Right lobe of liver (tissue), 6 donors: ENCODE measurements at regions not wholly inside any gene's neighbourhood (a gene's known extent, or its start where the extent isn't known, plus 50 kb on each side); places are given as distances from the start of the nearest gene placed in this dataset.
"Not testable (repeated sequence)": the region's sequence is repeated elsewhere in the genome, so short reads cannot be mapped to it uniquely, and the experiment has no call there.

Experiments used
- ATAC-seq, 4 donors: fragments of 200-7000 bp; cut with Tn5 transposase; one replicate each; pipeline ENCODE4 v1.9.1; 2020; ENCODE audit warnings: mild to moderate bottlenecking in 4 of 4, moderate library complexity in 4 of 4
- DNase-seq, 3 donors: peaks; one replicate each; pipeline ENCODE4 v3.0.0-alpha.2; 2020
- H3K27ac ChIP-seq, 3 donors: fragments of 200-600 bp; one replicate each; pipeline ENCODE4 v1.8.0; 2022
- H3K27me3 ChIP-seq, 2 donors: fragments of 200-600 bp; one replicate each; pipeline ENCODE4 v1.8.0; 2022
- H3K36me3 ChIP-seq, 4 donors: fragments of 200-600 bp; sonication (generic) in 1 of 4; one replicate each; pipeline versions ENCODE4 v1.5.1 to v1.8.0; 2017 to 2022; ENCODE audit warnings: control low read depth in 1 of 4
- H3K4me1 ChIP-seq, 4 donors: fragments of 200-600 bp; sonication (generic) in 1 of 4; one replicate each; pipeline versions ENCODE4 v1.5.1 to v1.8.0; 2017 to 2022; ENCODE audit warnings: control low read depth in 1 of 4
- H3K4me3 ChIP-seq, 3 donors: fragments of 200-600 bp; one replicate each; pipeline ENCODE4 v1.8.0; 2022
- H3K9me3 ChIP-seq, 4 donors: fragments of 200-600 bp; sonication (generic) in 1 of 4; one replicate each; pipeline versions ENCODE4 v1.5.1 to v1.8.0; 2017 to 2022; ENCODE audit warnings: control low read depth in 1 of 4
- CTCF ChIP-seq, 4 donors: fragments of 200-600 bp in 3 of 4; fragments of 450-650 bp in 1 of 4; IDR thresholded peaks; one replicate each; pipeline versions ENCODE4 v1.5.1 to v1.8.0; 2016 to 2022; ENCODE audit warnings: antibody characterized with exemption in 4 of 4, mild to moderate bottlenecking in 2 of 4
- POLR2A ChIP-seq: fragments of 450-650 bp; IDR thresholded peaks from one replicate; pipeline ENCODE4 v1.6.1; 2017; ENCODE audit warnings: antibody characterized with exemption, mild to moderate bottlenecking
- WGBS: methylation state at CpG from one replicate; pipeline ENCODE4 v1.1.6; 2018; ENCODE audit warnings: low coverage, low lambda C conversion rate; ENCODE audit not compliant: insufficient coverage; ENCODE audit errors: missing lambda C conversion rate; 5-methylcytosine and 5-hydroxymethylcytosine counted together
- intact Hi-C, 2 donors: fragments of 100-400 bp; cut with DNase I; formaldehyde crosslinking; loops; one replicate each; pipeline versions ENCODE4 v1.11.2 to v1.14.1; 2022
- donor health status: DM: no; HTN: yes; CAD: no.
- donor health status: DM: no; HTN: no; CAD: no.
- donor health status: DM: no; HTN: no; CAD: no.
- donor health status: DM: no; HTN: yes; CAD: no.
- donor health status: DM: no; HTN: yes; CAD: no.

- TF ChIP-seq POLR2A (no peak), CTCF (IDR thresholded peaks at IDR 0.05) (no peak)
- no peaks in the 10 kb centered on the region for H3K27me3 ChIP-seq
- H3K9me3 ChIP-seq, result no peaks in the 10 kb centered on the region
- no peaks in the 10 kb centered on the region for H3K36me3 ChIP-seq
- 60% methylated on average over 5 of the region's 5 CpGs for WGBS
- H3K4me1 ChIP-seq, result no peaks in the 10 kb centered on the region
- DNase-seq, result no peak
- no peak overlapping the region for H3K27ac ChIP-seq
- ATAC-seq, result no peak
- no peak overlapping the region for H3K4me3 ChIP-seq
- intact Hi-C loops, result no loop called here
Observed at GRCh38 chr3:28615071-28615470, 266.4 kb upstream of the AZI2 start.

- H3K9me3 ChIP-seq, result no peaks in the 10 kb centered on the region
- intact Hi-C loops, result no loop called here
- no peak overlapping the region for H3K4me3 ChIP-seq
- DNase-seq (no peak), ATAC-seq (no peak)
- 71% methylated on average over 2 of the region's 2 CpGs for WGBS
- no peaks in the 10 kb centered on the region for H3K36me3 ChIP-seq
- no peak for TF ChIP-seq POLR2A
- no peak for TF ChIP-seq CTCF (IDR thresholded peaks at IDR 0.05)
- H3K27ac ChIP-seq, result no peak overlapping the region
- no peaks in the 10 kb centered on the region for H3K4me1 ChIP-seq
- H3K27me3 ChIP-seq, result no peaks in the 10 kb centered on the region
Observed at GRCh38 chr3:28615971-28616370, 267.3 kb upstream of the AZI2 start.

- no peaks in the 10 kb centered on the region for H3K9me3 ChIP-seq
- 30% methylated on average over 1 of the region's 1 CpG for WGBS
- ATAC-seq (no peak), DNase-seq (no peak)
- intact Hi-C loops, result no loop called here
- no peaks in the 10 kb centered on the region for H3K36me3 ChIP-seq
- H3K27me3 ChIP-seq, result no peaks in the 10 kb centered on the region
- H3K4me3 ChIP-seq, result no peak overlapping the region
- H3K27ac ChIP-seq, result no peak overlapping the region
- TF ChIP-seq CTCF (IDR thresholded peaks at IDR 0.05), result no peak
- no peaks in the 10 kb centered on the region for H3K4me1 ChIP-seq
Observed at GRCh38 chr3:28617821-28618220, 269.2 kb upstream of the AZI2 start.

GRCh38 chr3:28623106-28623505, 274.5 kb upstream of the AZI2 start:
- no peaks in the 10 kb centered on the region for H3K36me3 ChIP-seq
- 53% methylated on average over 5 of the region's 5 CpGs for WGBS
- TF ChIP-seq CTCF (IDR thresholded peaks at IDR 0.05) (no peak), POLR2A (no peak)

GRCh38 chr3:28624084-28624483, 275.5 kb upstream of the AZI2 start:
- DNase-seq (no peak), ATAC-seq (no peak)
- intact Hi-C loops, result no loop called here
- Histone ChIP-seq H3K27me3 (no peaks in the 10 kb centered on the region), H3K27ac (no peak overlapping the region), H3K4me3 (no peak overlapping the region), H3K4me1 (no peaks in the 10 kb centered on the region), H3K36me3 (no peaks in the 10 kb centered on the region), H3K9me3 (no peaks in the 10 kb centered on the region)
- no peak for TF ChIP-seq POLR2A
- TF ChIP-seq CTCF (IDR thresholded peaks at IDR 0.05), result no peak
- 48% methylated on average over 3 of the region's 3 CpGs for WGBS

More at GRCh38 chr3:28623106-28623505, 274.5 kb upstream of the AZI2 start:
- H3K27me3 ChIP-seq, result no peaks in the 10 kb centered on the region
- no peaks in the 10 kb centered on the region for H3K9me3 ChIP-seq
- no peak overlapping the region for H3K4me3 ChIP-seq
- H3K4me1 ChIP-seq, result no peaks in the 10 kb centered on the region
- intact Hi-C loops, result no loop called here
- DNase-seq, result no peak
- no peak for ATAC-seq
- no peak overlapping the region for H3K27ac ChIP-seq

GRCh38 chr3:28627843-28628242, 279.2 kb upstream of the AZI2 start:
- H3K4me1 ChIP-seq, intact Hi-C loops, H3K27me3 ChIP-seq, H3K9me3 ChIP-seq, H3K27ac ChIP-seq, ATAC-seq, DNase-seq, H3K36me3 ChIP-seq, H3K4me3 ChIP-seq: not testable (repeated sequence)
- WGBS, result 30% methylated on average over 1 of the region's 2 CpGs
